ENCODE measurements at regions not wholly inside any gene's neighbourhood (a gene's known extent, or its start where the extent isn't known, plus 50 kb on each side); places are given as distances from the start of the nearest gene placed in this dataset.

DNA sequence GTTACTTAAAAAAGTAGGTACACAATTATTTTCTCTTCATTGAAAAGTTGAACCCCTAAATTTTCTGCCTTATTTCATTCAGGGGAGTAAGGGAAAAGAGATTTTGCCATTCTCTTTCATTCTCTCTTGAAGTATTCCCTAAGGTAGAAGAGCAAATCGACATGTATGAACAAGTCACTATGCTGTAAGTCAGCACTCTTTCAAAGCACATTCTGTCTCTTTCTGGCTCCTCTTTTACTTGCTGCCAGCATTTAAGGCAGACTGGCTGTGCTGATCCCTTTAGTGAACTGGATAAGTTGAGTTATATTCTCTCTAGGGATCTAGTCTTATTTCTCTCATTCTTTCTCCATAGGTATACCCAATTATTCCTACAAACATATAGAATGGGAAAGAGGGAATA is 222.3 kb upstream of the ZWINT start:
- no peak overlapping the region for H3K4me3 Mint-ChIP-seq (ENCODE audit: unreplicated experiment)
- BruUV-seq (replicated peaks) = no TSS peak
- intact Hi-C loops (cut with micrococcal nuclease; ENCODE audit: unreplicated experiment) = no loop called here
- no peaks in the 10 kb centered on the region for H3K27me3 Mint-ChIP-seq (ENCODE audit: insufficient read depth, unreplicated experiment)
- no peak overlapping the region for H3K4me3 ChIP-seq (ENCODE audit: low read depth, low read length)
- H3K36me3 ChIP-seq (ENCODE audit: control insufficient read depth, insufficient read depth, low read length) = no peaks in the 10 kb centered on the region
- no peaks in the 10 kb centered on the region for H3K9me3 ChIP-seq
- H3K27ac Mint-ChIP-seq (ENCODE audit: unreplicated experiment) = no peak overlapping the region
- CTCF ChIA-PET = no interaction called here
- H3K36me3 Mint-ChIP-seq (ENCODE audit: insufficient read depth, unreplicated experiment) = no peaks in the 10 kb centered on the region
- TF ChIP-seq, protein P1, sequence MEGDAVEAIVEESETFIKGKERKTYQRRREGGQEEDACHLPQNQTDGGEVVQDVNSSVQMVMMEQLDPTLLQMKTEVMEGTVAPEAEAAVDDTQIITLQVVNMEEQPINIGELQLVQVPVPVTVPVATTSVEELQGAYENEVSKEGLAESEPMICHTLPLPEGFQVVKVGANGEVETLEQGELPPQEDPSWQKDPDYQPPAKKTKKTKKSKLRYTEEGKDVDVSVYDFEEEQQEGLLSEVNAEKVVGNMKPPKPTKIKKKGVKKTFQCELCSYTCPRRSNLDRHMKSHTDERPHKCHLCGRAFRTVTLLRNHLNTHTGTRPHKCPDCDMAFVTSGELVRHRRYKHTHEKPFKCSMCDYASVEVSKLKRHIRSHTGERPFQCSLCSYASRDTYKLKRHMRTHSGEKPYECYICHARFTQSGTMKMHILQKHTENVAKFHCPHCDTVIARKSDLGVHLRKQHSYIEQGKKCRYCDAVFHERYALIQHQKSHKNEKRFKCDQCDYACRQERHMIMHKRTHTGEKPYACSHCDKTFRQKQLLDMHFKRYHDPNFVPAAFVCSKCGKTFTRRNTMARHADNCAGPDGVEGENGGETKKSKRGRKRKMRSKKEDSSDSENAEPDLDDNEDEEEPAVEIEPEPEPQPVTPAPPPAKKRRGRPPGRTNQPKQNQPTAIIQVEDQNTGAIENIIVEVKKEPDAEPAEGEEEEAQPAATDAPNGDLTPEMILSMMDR (IDR thresholded peaks at IDR 0.05; ENCODE audit: insufficient read depth in 1 of 2, low read depth in 1 of 2, low read length in 1 of 2, severe bottlenecking in 1 of 2, unreplicated experiment in 1 of 2) = no peak
- H3K4me1 Mint-ChIP-seq (ENCODE audit: low read depth, unreplicated experiment) = no peaks in the 10 kb centered on the region
- POLR2A ChIA-PET = no interaction called here
- no peaks in the 10 kb centered on the region for H3K4me1 ChIP-seq
- peaks cover 3% of the 10 kb centered on the region for H3K9me3 Mint-ChIP-seq (ENCODE audit: unreplicated experiment)
- no peaks in the 10 kb centered on the region for H3K27me3 ChIP-seq (replicated peaks; ENCODE audit: control insufficient read depth, insufficient read depth, low read length)
- no peak for DNase-seq

- H3K4me1 Mint-ChIP-seq (ENCODE audit: low read depth, unreplicated experiment) = no peaks in the 10 kb centered on the region
- ChIA-PET CTCF (no interaction called here), POLR2A (no interaction called here)
- peaks cover 23% of the 10 kb centered on the region for H3K9me3 Mint-ChIP-seq (ENCODE audit: unreplicated experiment)
- H3K4me3 ChIP-seq (ENCODE audit: low read depth, low read length) = no peak overlapping the region
- no TSS peak for BruUV-seq (replicated peaks)
- TF ChIP-seq, protein P1 (IDR thresholded peaks at IDR 0.05; ENCODE audit: insufficient read depth in 1 of 2, low read depth in 1 of 2, low read length in 1 of 2, severe bottlenecking in 1 of 2, unreplicated experiment in 1 of 2) = no peak
- H3K4me3 Mint-ChIP-seq (ENCODE audit: unreplicated experiment) = no peak overlapping the region
- H3K36me3 Mint-ChIP-seq (ENCODE audit: insufficient read depth, unreplicated experiment) = no peaks in the 10 kb centered on the region
- H3K27ac Mint-ChIP-seq (ENCODE audit: unreplicated experiment) = no peak overlapping the region
- intact Hi-C loops (cut with micrococcal nuclease; ENCODE audit: unreplicated experiment) = no loop called here
- H3K36me3 ChIP-seq (ENCODE audit: control insufficient read depth, insufficient read depth, low read length) = no peaks in the 10 kb centered on the region
- H3K4me1 ChIP-seq = no peaks in the 10 kb centered on the region
- no peaks in the 10 kb centered on the region for H3K27me3 ChIP-seq (replicated peaks; ENCODE audit: control insufficient read depth, insufficient read depth, low read length)
- no peak for DNase-seq
- H3K9me3 ChIP-seq = peaks cover 10% of the 10 kb centered on the region
- no peaks in the 10 kb centered on the region for H3K27me3 Mint-ChIP-seq (ENCODE audit: insufficient read depth, unreplicated experiment)
These were observed 206.5 kb upstream of the ZWINT start for GRCh38 chr10:56567580-56567979.

- TF ChIP-seq, protein P1 (IDR thresholded peaks at IDR 0.05; ENCODE audit: insufficient read depth in 1 of 2, low read depth in 1 of 2, low read length in 1 of 2, severe bottlenecking in 1 of 2, unreplicated experiment in 1 of 2) = no peak
- H3K4me3 ChIP-seq (ENCODE audit: low read depth, low read length) = no peak overlapping the region
- peaks cover 3% of the 10 kb centered on the region for H3K27me3 Mint-ChIP-seq (ENCODE audit: insufficient read depth, unreplicated experiment)
- no peaks in the 10 kb centered on the region for H3K9me3 Mint-ChIP-seq (ENCODE audit: unreplicated experiment)
- H3K36me3 Mint-ChIP-seq (ENCODE audit: insufficient read depth, unreplicated experiment) = no peaks in the 10 kb centered on the region
- H3K4me1 Mint-ChIP-seq (ENCODE audit: low read depth, unreplicated experiment) = no peaks in the 10 kb centered on the region
- H3K4me3 Mint-ChIP-seq (ENCODE audit: unreplicated experiment) = no peak overlapping the region
- intact Hi-C loops (cut with micrococcal nuclease; ENCODE audit: unreplicated experiment) = no loop called here
- ChIA-PET POLR2A (no interaction called here), CTCF (no interaction called here)
- no peaks in the 10 kb centered on the region for H3K36me3 ChIP-seq (ENCODE audit: control insufficient read depth, insufficient read depth, low read length)
- no peaks in the 10 kb centered on the region for H3K4me1 ChIP-seq
- DNase-seq = no peak
- no peaks in the 10 kb centered on the region for H3K27me3 ChIP-seq (replicated peaks; ENCODE audit: control insufficient read depth, insufficient read depth, low read length)
- BruUV-seq (replicated peaks) = no TSS peak
- H3K27ac Mint-ChIP-seq (ENCODE audit: unreplicated experiment) = no peak overlapping the region
- H3K9me3 ChIP-seq = no peaks in the 10 kb centered on the region
These were observed 200.3 kb upstream of the ZWINT start for GRCh38 chr10:56561336-56561735.

Measured in Caco-2 (cell line).